ENCODE measurements at regions not wholly inside any gene's neighbourhood (a gene's known extent, or its start where the extent isn't known, plus 50 kb on each side); places are given as distances from the start of the nearest gene placed in this dataset.

DNA sequence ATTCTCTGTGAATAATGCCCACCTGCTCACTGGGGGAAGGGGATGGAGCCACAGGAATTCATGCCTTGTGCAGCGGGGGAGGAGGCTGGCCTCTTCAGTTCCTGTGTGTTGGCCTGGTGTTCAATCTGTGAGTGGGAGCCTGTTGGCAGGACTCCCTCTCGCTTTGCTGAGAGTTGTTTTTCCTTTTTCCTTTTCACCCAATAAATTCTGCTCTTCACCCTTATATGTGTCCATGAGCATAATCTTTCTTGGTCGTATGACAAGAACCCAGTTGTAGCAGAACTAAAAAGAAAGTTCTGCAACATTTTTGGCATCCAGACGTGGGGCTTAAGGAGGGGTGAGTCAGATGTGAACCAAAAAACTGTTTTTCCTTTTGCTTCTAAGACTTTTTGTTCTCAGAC lies 235.2 kb upstream of the HDX start:
- TF ChIP-seq, protein P1, sequence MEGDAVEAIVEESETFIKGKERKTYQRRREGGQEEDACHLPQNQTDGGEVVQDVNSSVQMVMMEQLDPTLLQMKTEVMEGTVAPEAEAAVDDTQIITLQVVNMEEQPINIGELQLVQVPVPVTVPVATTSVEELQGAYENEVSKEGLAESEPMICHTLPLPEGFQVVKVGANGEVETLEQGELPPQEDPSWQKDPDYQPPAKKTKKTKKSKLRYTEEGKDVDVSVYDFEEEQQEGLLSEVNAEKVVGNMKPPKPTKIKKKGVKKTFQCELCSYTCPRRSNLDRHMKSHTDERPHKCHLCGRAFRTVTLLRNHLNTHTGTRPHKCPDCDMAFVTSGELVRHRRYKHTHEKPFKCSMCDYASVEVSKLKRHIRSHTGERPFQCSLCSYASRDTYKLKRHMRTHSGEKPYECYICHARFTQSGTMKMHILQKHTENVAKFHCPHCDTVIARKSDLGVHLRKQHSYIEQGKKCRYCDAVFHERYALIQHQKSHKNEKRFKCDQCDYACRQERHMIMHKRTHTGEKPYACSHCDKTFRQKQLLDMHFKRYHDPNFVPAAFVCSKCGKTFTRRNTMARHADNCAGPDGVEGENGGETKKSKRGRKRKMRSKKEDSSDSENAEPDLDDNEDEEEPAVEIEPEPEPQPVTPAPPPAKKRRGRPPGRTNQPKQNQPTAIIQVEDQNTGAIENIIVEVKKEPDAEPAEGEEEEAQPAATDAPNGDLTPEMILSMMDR (IDR thresholded peaks at IDR 0.05), result no peak
- no peak for TF ChIP-seq POLR2A (IDR thresholded peaks at IDR 0.05)
